ENCODE measurements at regions not wholly inside any gene's neighbourhood (a gene's known extent, or its start where the extent isn't known, plus 50 kb on each side); places are given as distances from the start of the nearest gene placed in this dataset.

DNA sequence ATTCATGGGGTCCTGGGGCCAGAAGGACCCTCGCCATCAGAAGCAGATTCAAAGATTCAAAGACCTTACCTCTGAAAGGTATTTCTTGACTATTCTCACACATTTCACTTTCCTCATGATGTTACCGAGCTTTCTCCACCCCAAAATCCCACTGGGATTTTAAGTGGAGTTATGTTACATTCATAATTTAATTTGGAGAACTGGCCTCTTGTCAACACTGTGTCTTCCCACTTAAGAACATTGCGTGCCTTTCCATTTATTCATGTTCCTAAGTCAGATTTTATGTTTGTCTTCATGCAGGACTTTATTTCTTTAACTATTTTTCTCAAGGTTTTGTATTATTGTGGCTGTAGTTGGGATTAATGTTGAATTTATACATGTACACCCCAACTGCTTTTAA lies 123.5 kb upstream of the BMPER start:
- TF ChIP-seq, protein P1, sequence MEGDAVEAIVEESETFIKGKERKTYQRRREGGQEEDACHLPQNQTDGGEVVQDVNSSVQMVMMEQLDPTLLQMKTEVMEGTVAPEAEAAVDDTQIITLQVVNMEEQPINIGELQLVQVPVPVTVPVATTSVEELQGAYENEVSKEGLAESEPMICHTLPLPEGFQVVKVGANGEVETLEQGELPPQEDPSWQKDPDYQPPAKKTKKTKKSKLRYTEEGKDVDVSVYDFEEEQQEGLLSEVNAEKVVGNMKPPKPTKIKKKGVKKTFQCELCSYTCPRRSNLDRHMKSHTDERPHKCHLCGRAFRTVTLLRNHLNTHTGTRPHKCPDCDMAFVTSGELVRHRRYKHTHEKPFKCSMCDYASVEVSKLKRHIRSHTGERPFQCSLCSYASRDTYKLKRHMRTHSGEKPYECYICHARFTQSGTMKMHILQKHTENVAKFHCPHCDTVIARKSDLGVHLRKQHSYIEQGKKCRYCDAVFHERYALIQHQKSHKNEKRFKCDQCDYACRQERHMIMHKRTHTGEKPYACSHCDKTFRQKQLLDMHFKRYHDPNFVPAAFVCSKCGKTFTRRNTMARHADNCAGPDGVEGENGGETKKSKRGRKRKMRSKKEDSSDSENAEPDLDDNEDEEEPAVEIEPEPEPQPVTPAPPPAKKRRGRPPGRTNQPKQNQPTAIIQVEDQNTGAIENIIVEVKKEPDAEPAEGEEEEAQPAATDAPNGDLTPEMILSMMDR (IDR thresholded peaks at IDR 0.05), result no peak
- Mint-ChIP-seq H3K9me3 (ENCODE audit: low read depth) (peaks cover 6% of the 10 kb centered on the region), H3K4me3 (ENCODE audit: unreplicated experiment) (no peak overlapping the region), H3K36me3 (ENCODE audit: low read depth) (peaks cover 9% of the 10 kb centered on the region), H3K27ac (ENCODE audit: unreplicated experiment) (peak overlapping the region; percentile 68), H3K27me3 (ENCODE audit: low read depth) (no peaks in the 10 kb centered on the region), H3K4me1 (ENCODE audit: low read depth) (peaks cover 17% of the 10 kb centered on the region)
- DNase-seq (ENCODE audit: low spot score), result no peak

DNA sequence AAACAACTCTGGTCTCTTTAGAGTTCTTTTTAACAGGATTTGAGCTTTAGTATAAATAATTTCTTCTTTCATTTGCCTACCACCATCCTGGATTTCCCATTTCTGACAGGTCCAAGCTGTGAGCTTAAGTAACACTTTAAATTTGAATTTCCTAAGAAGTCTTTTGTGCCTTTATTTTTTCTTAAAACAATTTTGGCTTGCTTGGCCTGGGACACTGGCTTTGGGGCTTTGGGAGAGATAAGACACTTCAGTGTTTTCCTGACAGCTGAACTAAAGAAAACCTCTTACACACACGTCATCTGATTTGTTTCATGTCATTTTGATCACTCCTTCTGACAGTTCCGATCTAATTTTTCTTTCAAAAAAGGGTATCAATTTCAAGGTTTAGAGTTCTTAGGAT lies 121.3 kb upstream of the BMPER start:
- Mint-ChIP-seq H3K27ac (ENCODE audit: unreplicated experiment) (no peak overlapping the region), H3K36me3 (ENCODE audit: low read depth) (peaks cover 9% of the 10 kb centered on the region), H3K4me3 (ENCODE audit: unreplicated experiment) (no peak overlapping the region), H3K27me3 (ENCODE audit: low read depth) (no peaks in the 10 kb centered on the region), H3K9me3 (ENCODE audit: low read depth) (peaks cover 6% of the 10 kb centered on the region), H3K4me1 (ENCODE audit: low read depth) (peaks cover 17% of the 10 kb centered on the region)
- DNase-seq (ENCODE audit: low spot score), result no peak
- TF ChIP-seq, protein P1 (IDR thresholded peaks at IDR 0.05), result no peak

DNA sequence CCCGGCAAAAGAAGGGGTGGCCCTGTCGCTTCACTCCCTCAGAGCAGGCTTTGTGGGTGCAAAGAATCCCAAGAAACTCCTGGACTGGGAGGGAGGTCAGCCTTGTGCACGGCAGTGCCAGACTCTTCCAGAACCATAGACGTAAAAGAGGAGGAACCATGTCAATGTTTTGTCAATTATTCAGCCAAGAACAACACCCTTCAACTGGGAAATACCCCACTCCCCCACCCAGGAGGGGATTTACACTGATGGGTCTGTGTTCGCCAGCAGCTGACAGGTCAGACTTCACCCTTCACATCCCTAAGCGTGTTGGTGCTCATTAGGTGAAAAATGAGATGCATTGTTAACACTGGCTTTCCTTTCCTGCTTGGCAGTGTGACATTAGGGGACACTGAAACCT lies 116.8 kb upstream of the BMPER start:
- Mint-ChIP-seq H3K36me3 (ENCODE audit: low read depth) (peaks cover 4% of the 10 kb centered on the region), H3K4me1 (ENCODE audit: low read depth) (no peaks in the 10 kb centered on the region), H3K4me3 (ENCODE audit: unreplicated experiment) (no peak overlapping the region), H3K27ac (ENCODE audit: unreplicated experiment) (no peak overlapping the region), H3K9me3 (ENCODE audit: low read depth) (no peaks in the 10 kb centered on the region), H3K27me3 (ENCODE audit: low read depth) (no peaks in the 10 kb centered on the region)
- no peak for DNase-seq (ENCODE audit: low spot score)
- TF ChIP-seq, protein P1 (IDR thresholded peaks at IDR 0.05), result no peak

DNA sequence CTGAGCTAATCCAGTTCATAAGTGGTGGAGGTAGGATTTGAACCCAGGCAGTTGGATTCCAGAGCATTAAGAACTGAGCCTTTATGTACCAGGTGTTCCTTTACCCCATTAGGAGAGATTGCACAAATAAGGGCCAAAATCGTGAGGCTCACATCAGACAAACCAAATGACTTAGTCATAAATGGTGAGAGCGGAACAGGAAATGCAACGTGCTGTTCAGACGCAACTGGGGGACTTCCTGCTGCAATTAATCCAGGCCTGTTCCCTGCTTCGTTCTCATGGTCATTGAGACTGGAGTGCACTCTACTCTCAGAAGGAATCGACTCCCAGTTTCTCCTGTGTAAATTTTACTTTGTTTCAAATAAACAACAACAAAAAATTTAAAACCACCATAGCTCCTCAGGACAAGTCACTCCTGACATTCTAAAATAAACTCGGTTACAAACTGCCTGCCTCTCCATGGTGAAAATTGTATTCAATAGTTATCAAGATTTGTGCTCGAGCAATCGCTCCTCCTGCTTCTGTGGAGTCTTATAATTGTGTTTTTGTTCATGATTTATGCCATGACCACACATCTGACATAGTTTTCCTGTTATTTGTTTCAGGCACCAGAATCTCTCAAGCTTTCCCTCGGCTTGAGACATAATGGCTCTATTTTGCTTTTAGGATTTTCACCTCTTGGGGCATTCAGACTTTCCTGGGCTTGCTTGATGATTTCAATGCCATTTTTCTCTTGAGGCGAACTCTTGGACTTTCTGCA lies 115.3 kb upstream of the BMPER start:
- TF ChIP-seq, protein P1 (IDR thresholded peaks at IDR 0.05), result no peak
- H3K4me1 Mint-ChIP-seq (ENCODE audit: low read depth), result no peaks in the 10 kb centered on the region
- DNase-seq (ENCODE audit: low spot score), result no peak
- no peak overlapping the region for H3K27ac Mint-ChIP-seq (ENCODE audit: unreplicated experiment)
- no peak overlapping the region for H3K4me3 Mint-ChIP-seq (ENCODE audit: unreplicated experiment)
- H3K9me3 Mint-ChIP-seq (ENCODE audit: low read depth), result no peaks in the 10 kb centered on the region
- peaks cover 4% of the 10 kb centered on the region for H3K36me3 Mint-ChIP-seq (ENCODE audit: low read depth)
- no peaks in the 10 kb centered on the region for H3K27me3 Mint-ChIP-seq (ENCODE audit: low read depth)

DNA sequence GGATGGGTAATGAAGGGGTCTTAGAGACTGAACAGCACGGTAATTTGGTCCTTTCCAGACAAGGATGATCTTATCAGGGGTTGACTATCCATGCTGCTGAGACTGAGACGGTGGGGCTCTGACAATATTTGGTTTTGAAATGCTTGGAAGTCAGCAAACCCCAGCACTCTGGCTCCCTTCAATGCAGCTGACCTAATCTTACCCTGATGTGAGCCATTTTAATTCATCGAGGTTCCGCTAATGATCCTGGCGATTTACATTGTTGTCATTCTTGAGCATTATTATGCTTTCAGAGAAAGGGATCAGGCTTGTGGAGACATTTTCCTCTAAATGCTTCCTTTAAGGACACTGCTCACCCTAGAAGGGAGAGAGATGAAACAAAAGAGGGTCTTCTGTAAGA lies 114.6 kb upstream of the BMPER start:
- H3K4me3 Mint-ChIP-seq (ENCODE audit: unreplicated experiment), result no peak overlapping the region

More for the DNA sequence above, 114.6 kb upstream of the BMPER start:
- H3K27ac Mint-ChIP-seq (ENCODE audit: unreplicated experiment), result no peak overlapping the region
- no peaks in the 10 kb centered on the region for H3K4me1 Mint-ChIP-seq (ENCODE audit: low read depth)
- no peaks in the 10 kb centered on the region for H3K9me3 Mint-ChIP-seq (ENCODE audit: low read depth)
- no peaks in the 10 kb centered on the region for H3K27me3 Mint-ChIP-seq (ENCODE audit: low read depth)
- H3K36me3 Mint-ChIP-seq (ENCODE audit: low read depth), result peaks cover 4% of the 10 kb centered on the region
- DNase-seq (ENCODE audit: low spot score), result no peak
- TF ChIP-seq, protein P1 (IDR thresholded peaks at IDR 0.05), result no peak

All from chondrocyte (in vitro differentiated cells).